A673 (cell line): ENCODE measurements at regions not wholly inside any gene's neighbourhood (a gene's known extent, or its start where the extent isn't known, plus 50 kb on each side); places are given as distances from the start of the nearest gene placed in this dataset.

ENCODE experiments used
- BruUV-seq: library from RNA; stranded (reverse); fragments of 400-500 nt; replicated peaks from 2 replicates; lab custom pipeline; 2021; lab: Mats Ljungman, UMichigan
- CTCF ChIA-PET: fragments of 300-600 bp; sonication (Branson Sonifier 250); formaldehyde crosslinking; loops from one replicate; lab custom pipeline; 2022; ENCODE audit warnings: antibody characterized with exemption; lab: Charles Lee
- POLR2A ChIA-PET: fragments of 300-600 bp; sonication (Branson Sonifier 250); formaldehyde crosslinking; loops from one replicate; lab custom pipeline; 2022; ENCODE audit warnings: antibody characterized with exemption; ENCODE audit not compliant: low non-redundant PET; lab: Charles Lee
- DNase-seq: peaks from one replicate; pipeline ENCODE4 v3.0.0-alpha.2; 2015; ENCODE audit warnings: low spot score
- H3K27ac ChIP-seq: fragments of 200-600 bp; sonication (generic); 2 replicates; pipeline ENCODE4 v1.5.1; 2016; ENCODE audit warnings: mixed run types, low read depth, mild to moderate bottlenecking, mixed read lengths, antibody characterized with exemption, low read length; ENCODE audit not compliant: poor library complexity, severe bottlenecking
- H3K27me3 ChIP-seq: fragments of 200-600 bp; sonication (generic); replicated peaks from 2 replicates; pipeline ENCODE4 v1.6.1; 2017; ENCODE audit warnings: mixed run types, low read depth, mild to moderate bottlenecking, mixed read lengths, antibody characterized with exemption, low read length; ENCODE audit not compliant: insufficient read depth, poor library complexity
- H3K36me3 ChIP-seq: fragments of 200-600 bp; sonication (generic); 2 replicates; pipeline ENCODE4 v1.6.1; 2016; ENCODE audit warnings: mixed run types, mild to moderate bottlenecking, mixed read lengths, antibody characterized with exemption, low read length; ENCODE audit not compliant: insufficient read depth, poor library complexity, severe bottlenecking
- H3K4me1 ChIP-seq: fragments of 200-600 bp; sonication (generic); 2 replicates; pipeline ENCODE4 v1.6.1; 2017; ENCODE audit warnings: mixed run types, mild to moderate bottlenecking, mixed read lengths, antibody characterized with exemption, low read length; ENCODE audit not compliant: insufficient read depth, poor library complexity, severe bottlenecking
- H3K4me3 ChIP-seq: fragments of 200-600 bp; sonication (generic); 2 replicates; pipeline ENCODE4 v1.5.1; 2016; ENCODE audit warnings: low read depth, mixed run types, mild to moderate bottlenecking, mixed read lengths, low read length; ENCODE audit not compliant: poor library complexity, severe bottlenecking
- H3K9me3 ChIP-seq: fragments of 200-600 bp; sonication (generic); 2 replicates; pipeline ENCODE4 v1.6.1; 2016; ENCODE audit warnings: mixed run types, low read depth, mild to moderate bottlenecking, mixed read lengths, antibody characterized with exemption, low read length; ENCODE audit not compliant: poor library complexity, severe bottlenecking
- EZH2 ChIP-seq: fragments of 200-600 bp; sonication (generic); IDR thresholded peaks from 2 replicates; pipeline ENCODE4 v1.6.1; 2017; ENCODE audit warnings: borderline replicate concordance, low read depth, mild to moderate bottlenecking, mixed read lengths, antibody characterized with exemption, low read length; ENCODE audit not compliant: poor library complexity, severe bottlenecking
- intact Hi-C: fragments of 100-400 bp; cut with micrococcal nuclease; formaldehyde crosslinking; loops from one replicate; pipeline ENCODE4 v1.10.0; 2022; ENCODE audit not compliant: unreplicated experiment
- TF ChIP-seq, protein P1 (sequence below): fragments of 300-800, 200-600 bp; sonication (generic); conservative IDR thresholded peaks from 2 replicates; pipeline ENCODE4 v1.5.1; 2017; ENCODE audit warnings: low read depth, mild to moderate bottlenecking, antibody characterized with exemption, low read length, moderate library complexity, mixed read lengths

DNA sequence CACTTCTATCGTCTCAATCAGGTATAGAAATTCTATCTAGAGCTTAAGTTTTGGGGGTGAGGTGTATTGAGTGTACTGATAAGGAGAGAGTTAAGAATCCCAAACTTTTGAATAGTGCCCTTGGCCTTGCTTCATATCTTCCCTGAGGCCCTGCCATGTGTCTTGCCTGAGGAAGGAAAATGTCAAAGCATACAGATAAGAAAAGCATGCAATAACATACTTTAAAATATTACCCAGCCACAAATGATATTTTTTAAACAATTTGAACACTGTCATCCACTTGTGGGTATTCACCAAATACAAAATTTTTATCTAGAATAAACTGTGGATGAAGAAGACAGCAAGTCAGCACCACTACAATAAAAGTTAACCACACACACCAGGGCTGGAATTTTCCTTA is 631.0 kb upstream of the ALCAM start:
- H3K27me3 ChIP-seq: no peaks in the 10 kb centered on the region
- no peak overlapping the region for H3K4me3 ChIP-seq
- H3K27ac ChIP-seq: no peak overlapping the region
- CTCF ChIA-PET: no interaction called here
- no peaks in the 10 kb centered on the region for H3K4me1 ChIP-seq
- no peaks in the 10 kb centered on the region for H3K36me3 ChIP-seq
- intact Hi-C loops: no loop called here
- no peak for DNase-seq
- POLR2A ChIA-PET: no interaction called here
- no peak for TF ChIP-seq EZH2
- TF ChIP-seq, protein P1, sequence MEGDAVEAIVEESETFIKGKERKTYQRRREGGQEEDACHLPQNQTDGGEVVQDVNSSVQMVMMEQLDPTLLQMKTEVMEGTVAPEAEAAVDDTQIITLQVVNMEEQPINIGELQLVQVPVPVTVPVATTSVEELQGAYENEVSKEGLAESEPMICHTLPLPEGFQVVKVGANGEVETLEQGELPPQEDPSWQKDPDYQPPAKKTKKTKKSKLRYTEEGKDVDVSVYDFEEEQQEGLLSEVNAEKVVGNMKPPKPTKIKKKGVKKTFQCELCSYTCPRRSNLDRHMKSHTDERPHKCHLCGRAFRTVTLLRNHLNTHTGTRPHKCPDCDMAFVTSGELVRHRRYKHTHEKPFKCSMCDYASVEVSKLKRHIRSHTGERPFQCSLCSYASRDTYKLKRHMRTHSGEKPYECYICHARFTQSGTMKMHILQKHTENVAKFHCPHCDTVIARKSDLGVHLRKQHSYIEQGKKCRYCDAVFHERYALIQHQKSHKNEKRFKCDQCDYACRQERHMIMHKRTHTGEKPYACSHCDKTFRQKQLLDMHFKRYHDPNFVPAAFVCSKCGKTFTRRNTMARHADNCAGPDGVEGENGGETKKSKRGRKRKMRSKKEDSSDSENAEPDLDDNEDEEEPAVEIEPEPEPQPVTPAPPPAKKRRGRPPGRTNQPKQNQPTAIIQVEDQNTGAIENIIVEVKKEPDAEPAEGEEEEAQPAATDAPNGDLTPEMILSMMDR: no peak
- BruUV-seq: no TSS peak
- H3K9me3 ChIP-seq: no peaks in the 10 kb centered on the region

- DNase-seq: no peak
- intact Hi-C loops: no loop called here
- CTCF ChIA-PET: no interaction called here
These were observed 628.4 kb upstream of the ALCAM start for GRCh38 chr3:104738271-104738670.

DNA sequence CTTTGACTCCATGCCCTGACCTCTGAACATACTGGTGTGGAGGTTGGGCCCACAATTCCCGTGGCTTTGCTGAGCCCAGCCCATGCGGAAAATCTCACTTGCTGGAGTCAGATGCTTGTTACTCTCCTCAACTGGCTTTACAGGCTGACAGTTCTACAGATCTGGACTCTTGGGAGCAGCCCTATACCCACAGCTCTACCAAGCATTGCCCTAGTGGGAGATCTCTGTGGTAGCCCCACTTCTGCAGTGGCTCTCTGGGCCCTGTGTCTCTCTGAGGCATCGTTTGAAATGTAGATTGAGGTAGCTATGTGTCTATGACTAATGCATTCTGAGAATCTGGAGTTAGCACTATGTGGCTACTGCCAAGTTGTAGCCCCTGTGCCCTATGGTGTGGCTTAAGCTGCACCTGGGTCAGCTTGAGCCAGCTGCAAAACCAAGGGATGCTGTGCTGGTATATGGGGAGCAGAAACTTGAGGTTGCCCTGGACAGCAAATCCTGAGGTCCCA is 625.8 kb upstream of the ALCAM start:
- Histone ChIP-seq H3K36me3 (no peaks in the 10 kb centered on the region), H3K4me3 (no peak overlapping the region), H3K4me1 (no peaks in the 10 kb centered on the region), H3K27me3 (no peaks in the 10 kb centered on the region), H3K9me3 (no peaks in the 10 kb centered on the region), H3K27ac (no peak overlapping the region)
- ChIA-PET POLR2A (no interaction called here), CTCF (no interaction called here)
- intact Hi-C loops: no loop called here
- no peak for TF ChIP-seq EZH2
- TF ChIP-seq, protein P1: no peak
- DNase-seq: no peak
- BruUV-seq: no TSS peak

More at GRCh38 chr3:104738271-104738670, 628.4 kb upstream of the ALCAM start:
- Histone ChIP-seq H3K36me3 (no peaks in the 10 kb centered on the region), H3K4me1 (no peaks in the 10 kb centered on the region), H3K9me3 (no peaks in the 10 kb centered on the region), H3K4me3 (no peak overlapping the region), H3K27ac (no peak overlapping the region), H3K27me3 (no peaks in the 10 kb centered on the region)
- TF ChIP-seq, protein P1: no peak
- no peak for TF ChIP-seq EZH2
- POLR2A ChIA-PET: no interaction called here
- BruUV-seq: no TSS peak
